HG03575 (cell line): ENCODE measurements at regions not wholly inside any gene's neighbourhood (a gene's known extent, or its start where the extent isn't known, plus 50 kb on each side); places are given as distances from the start of the nearest gene placed in this dataset.

ENCODE experiments used
- ATAC-seq: cut with Tn5 transposase; IDR thresholded peaks from one replicate; pipeline ENCODE4 v1.9.1; 2021; ENCODE audit not compliant: unreplicated experiment, insufficient number of reproducible peaks, low FRiP score; ENCODE audit errors: extremely low read depth

DNA sequence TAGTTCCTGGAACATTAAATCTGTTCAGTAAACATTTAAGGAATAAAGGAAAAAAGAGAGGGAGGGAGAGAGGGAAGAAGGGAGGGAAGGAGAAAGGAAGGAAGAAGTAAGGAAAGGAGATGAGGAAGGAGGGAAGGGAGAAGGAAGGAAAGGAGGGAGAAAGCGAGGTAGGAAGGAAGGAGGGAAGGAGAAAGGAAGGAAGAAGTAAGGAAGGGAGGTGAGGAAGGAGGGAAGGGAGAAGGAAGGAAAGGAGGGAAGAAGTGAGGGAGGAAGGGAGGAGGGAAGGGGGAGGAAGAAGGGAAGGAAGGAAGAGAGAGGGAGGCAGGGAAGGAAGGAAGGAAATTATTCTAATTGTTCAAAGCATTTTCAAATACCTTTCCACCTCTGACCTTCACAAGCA lies 77.2 kb upstream of the JUN start:
- no peak for ATAC-seq

DNA sequence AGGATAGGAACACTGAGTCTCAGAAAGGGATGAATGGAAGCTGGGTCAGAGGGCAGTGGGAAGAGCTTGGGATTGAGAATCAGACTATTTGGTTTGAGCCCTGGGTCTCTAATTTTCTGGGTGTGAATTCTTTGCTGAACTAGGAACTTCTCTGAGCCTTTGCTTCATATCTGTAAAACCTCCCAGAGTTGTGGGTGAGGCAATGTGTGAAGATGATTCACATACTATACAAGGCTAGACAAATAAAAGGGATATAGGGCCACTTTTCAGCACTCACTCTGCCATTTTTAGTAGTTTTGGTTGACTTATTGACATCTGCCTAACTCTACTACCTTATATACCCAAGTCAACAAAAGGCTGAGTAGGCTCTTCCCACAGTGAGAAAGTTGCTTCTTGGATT lies 77.7 kb upstream of the JUN start:
- no peak for ATAC-seq

DNA sequence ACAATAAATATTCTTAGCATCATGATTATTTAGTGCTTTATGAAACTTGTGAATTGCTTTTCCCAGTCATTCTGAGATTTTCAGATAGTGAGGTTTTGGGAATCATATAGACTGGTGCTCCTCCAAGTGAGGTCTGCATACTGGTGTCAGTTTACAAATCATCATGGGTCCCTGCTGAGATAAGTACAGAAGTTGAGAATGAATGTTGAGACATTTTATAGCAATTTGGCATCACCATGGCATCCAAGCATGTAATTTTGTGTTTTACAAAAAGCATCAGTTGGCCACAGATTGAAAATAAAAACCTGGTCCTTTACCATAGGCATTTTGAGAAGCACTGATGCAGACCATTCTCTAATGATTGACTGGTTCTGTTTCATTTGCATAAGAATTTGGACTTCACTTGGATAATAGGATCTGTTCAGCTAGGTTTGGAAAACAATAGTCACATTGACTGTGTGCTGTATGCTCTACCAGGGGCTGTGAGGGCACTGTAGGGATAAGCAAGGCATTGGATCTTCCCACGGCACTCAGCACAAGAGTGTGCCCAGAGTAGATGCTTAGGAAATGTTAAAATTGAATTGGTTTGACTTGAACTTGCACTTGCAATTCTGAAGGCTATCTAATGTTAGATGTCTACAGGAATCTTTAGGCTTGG lies 79.0 kb upstream of the JUN start:
- no peak for ATAC-seq

DNA sequence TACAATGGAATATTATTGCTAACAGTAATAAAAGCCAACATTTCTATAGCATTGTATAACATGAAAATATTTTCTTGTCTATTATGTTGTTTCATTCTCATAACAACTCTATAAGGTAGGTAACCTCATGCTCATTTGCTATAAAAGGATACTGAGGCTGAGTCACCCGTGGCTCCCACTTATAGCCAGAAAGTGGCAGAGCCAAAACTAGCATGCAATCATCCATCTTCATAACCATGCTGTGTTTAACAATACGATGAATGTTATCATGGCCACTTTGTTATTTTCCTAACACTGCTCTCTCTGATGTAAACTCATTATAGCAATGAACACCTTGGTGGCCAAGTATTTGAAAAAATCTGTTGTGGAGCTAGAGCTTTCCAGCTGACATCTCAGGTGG lies 80.8 kb upstream of the JUN start:
- ATAC-seq = no peak

DNA sequence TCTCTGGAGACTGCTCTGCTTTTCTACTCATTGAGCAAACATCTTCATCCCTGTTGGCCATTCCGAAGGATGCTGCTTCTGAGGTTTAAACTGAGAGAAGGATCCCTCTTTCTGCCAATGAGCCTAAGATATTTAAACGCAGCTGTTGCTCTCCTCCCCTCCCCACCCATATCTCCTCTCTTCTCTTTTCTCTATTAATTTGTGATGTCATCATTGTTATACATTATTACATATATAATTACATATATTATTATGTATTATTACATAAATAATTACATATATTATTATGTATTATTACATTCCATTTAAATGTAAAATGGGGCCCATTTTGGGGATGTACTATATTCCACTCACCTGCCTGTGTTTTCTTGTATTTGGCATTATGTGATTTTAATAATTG lies 82.7 kb upstream of the JUN start:
- ATAC-seq = no peak

DNA sequence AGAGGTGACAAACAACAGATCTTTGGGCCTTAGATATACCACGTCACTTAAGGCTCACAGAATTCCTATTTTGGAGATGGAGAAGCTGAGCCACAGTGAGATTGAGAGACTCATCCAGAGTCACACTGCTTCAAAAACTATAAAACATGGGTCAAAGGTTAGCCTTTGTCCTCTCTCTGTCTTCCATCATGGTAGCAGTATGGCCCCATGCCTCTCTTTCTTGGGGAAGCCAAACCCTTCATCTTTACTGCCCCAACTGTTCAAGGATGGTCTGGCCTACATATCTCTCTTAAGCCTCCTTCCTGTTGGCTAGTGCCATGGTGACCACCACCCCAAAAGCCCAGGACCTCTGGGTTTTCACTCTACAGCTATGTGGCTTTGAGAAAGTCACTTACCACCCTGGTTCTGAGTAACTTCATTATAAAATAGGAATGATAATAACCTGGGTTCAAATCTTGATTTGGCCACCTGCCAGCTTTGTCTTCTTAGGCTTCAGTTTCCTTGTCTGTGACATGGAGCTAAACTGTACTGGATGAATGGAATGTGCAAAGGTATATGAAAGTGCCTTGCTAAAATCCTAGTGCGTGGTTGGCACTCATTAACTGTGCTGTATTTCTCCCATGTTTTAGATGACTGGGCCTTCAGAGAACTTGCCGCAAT lies 85.9 kb upstream of the JUN start:
- no peak for ATAC-seq

DNA sequence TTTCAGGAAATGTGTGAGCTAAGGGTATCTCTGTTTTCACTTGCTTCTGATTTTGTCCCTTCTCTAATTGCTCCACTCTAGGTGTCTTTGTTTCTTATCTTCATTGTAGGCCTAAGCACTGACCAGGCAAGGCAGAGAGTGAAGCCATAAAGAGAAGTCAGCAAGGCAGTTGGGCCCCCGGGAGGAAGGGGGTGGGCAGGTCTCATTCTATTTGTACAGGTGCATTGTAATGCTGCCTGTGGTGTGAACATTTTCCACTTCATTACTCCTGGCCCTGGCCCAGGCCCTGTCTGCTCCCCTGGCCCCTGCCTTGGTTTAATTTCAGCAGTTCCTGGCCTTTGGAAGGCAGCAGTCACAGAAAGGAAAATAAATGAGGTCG lies 86.4 kb upstream of the JUN start:
- no peak for ATAC-seq

DNA sequence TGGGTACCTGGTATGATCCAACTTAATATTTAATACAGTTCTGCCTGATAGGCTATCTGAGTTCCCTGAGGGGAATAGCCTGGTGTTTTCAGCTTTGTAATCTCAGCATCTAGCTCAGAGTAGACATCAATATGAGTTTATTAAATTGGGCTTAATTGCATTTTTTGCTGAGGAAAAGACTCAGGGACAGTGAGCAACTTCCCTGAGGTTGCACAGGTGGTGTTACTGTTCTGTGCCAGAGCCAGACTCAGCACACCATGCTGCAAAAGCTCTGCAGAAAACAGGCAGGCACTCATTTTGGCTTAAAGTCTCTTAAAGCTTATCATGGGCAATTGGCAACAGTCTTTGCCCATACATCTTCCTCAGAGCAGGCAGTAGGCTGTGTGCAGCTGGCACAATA lies 90.5 kb upstream of the JUN start:
- ATAC-seq = no peak

DNA sequence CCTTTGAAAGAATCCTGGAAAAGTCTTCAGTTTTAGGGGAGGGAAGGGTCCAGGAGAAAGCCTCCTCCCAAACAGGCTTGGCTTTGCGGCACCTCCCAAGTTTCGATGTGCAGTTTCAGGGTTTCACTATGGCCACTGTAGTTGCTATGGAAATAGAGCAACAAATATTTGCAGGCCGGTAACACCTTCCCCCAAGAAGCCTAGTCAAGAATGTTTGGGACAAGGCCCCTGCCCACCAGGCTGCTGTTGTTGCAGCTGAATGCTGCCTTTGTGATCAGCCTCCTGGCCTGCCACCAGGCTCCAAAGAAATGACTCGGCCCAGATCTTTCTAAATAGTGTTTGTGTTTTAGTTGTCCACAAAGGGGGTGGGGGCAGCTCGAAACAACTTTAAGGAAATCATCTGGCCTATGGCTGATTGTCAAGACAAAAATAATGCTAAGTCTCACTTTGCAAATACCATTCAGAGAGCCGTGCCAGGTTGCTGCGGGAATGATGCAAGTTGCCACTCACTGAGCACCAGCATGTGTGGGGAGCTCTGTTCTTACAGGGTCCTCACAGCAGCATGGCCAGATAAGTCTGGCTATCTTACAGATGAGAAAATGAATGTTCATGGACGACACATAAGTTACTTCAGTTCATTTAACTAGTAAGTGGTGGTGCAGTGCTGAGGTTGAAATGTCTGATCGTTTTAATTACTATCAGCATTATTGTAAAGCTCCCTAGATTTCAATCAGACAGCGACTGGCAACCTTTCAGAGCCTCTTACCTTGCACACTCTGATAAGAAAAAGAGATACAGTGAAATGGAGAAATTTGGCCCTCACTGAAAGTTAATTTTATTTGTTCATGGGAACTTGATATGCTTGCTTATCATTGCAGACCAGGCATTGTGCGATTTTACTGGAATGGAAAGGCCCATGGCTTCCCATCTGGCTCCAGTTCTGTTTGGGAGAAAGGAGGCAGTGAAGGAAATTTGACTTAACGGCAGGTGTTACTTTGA lies 91.2 kb upstream of the JUN start:
- ATAC-seq = no peak

DNA sequence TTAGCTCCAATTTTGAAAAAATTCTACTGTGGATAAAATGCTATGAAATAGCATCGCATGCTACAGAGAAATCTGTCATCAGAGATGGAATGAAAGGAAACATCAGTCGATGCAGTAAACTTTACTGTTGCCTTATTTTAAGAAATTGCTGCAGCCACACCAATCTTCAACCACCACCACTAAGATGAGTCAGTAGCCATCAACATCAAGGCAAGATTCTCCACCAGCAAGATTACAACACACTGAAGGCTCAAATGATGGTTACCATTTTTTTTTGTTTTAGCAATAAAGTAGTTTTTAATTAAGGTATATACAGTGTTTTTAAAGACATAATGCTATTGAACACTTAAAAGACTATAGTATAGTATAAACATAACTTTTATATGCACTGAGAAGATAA lies 95.6 kb upstream of the JUN start:
- no peak for ATAC-seq

DNA sequence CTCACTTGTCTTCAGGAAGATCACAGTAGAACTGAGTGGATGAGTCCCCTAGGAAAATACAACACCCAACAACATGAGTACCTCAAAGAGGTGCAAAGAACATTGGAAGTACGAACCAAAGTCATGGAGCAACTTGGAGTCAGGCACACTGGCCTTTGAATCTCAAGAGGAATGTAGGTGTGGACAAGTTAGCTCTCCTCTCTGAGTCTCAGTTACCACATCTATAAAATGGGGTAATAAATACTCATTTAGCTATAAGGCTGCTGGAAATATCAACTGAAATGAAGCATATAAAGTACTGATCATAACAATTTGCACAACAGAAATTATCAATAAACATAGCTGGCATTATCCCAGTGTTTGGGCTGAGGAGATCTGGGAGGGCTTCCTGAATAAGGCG lies 96.7 kb upstream of the JUN start:
- no peak for ATAC-seq

DNA sequence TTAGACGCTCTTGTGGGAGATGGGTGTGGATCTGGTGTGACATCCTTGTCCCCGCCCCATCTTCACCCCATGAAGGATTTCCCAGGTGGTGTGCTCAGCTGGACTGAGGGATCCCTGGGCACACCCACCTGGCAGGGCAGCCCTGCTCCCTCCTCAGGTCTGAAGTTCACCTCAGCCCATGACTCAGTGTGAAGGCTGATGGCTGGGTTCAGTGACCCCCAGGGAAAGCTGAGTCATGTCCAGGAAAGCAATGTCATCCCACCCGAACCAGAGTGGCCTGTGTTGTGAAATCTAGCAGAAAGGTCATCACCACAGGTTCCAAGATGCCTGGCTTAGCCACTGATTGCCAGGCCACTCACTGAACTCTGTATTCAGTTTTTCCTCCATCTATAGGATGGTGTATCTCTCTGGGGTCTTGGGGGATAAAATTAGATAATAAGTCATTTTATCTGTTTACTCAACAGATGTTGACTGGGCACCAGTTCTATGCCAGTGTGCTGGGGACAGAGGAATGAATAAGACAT lies 97.7 kb upstream of the JUN start:
- no peak for ATAC-seq

DNA sequence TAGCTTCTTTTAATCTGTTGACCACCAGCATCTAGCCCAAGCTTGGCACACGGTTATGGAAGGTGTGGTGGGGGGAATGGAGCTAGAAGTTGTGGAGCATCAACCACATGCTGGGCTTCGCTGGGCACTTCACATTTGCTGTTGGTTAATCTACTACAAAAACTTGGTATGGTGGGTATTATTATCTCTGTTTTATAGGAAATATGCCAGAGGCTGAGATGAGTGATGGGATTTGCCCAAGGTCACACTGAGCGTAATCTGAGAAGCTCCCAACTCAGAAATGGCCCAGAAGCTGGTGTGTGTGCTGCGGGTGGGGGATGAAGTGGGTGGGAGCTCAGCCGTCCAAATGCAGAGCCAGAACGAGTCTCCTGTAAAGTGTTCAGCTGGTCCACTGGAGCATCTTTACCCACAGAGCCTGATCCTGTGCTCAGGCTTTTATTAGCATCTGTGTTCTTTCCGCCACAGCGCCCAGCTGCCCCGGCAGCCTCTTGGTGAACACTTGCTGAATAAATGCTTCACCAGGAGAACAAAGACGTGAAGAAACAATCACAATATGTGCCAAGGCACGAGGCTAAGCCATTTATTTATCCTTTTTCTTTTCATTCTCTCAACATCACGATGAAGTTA lies 98.6 kb upstream of the JUN start:
- no peak for ATAC-seq

DNA sequence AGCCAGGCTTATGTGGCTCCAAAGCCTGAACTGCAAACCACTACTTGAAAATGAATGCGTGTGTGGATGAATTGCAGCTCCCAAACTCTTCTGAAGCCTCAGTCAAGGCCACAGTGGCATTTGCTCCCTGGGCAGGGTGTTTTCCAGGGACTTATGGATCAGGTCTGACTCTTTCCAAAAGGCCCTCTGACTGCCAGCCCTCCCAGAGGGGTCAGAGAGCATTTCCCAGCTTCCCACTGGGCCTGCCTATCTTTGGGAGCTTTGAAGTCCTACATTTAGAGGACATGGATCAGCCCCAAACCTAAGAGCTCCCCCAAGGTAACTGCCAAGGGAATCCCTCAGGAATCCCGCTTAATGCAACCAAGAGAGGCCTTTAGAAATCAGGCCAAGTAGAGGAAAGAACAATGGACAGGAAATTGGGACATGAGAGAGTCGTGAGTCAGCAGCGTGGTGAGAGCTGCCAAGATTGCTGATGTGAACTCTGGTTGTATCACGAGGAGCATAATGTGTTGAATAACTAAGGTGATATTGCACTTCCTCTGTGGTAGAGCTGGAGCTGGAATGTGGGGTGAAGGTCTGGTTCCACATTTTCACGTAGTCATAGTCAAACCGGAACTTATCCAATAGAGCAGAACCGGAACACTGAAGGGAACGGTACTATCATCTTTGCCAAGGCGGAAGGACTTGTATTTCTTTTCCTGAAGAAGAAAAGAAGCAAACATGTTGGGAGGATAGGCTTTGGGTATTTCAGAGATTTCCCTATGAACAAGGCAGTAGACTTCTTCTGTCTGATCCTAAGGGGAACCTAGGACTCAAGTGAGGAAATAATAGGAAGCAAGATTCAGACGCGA lies 99.4 kb upstream of the JUN start:
- no peak for ATAC-seq

DNA sequence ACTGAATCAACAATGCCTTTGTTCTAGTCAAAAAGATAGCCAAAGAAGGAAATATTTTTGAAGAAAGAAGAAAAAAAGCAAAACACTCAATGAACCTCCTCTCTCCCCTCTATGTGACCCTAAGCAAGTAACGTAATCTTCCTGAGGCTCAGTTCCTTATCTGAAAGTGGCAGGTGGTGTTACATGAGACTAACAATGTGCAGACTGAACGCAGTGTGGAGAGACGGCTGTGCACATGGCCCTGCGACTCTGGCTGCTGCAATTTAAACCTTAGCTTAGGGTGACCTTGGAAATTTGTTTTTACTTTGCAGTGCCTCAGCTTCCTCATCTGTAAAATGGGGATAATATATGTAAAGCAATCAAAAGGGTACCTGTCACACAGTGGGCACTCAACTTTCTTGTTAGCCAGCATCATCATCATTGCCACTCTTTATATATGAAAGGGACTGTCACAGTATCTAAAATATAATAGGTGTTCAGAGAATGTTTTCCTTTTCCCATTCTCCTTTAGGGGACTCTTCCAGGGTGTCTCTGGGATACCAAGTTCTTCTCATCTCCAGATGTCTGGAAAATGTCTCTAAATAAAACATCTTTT lies 100.1 kb upstream of the JUN start:
- ATAC-seq = peak; percentile 50

DNA sequence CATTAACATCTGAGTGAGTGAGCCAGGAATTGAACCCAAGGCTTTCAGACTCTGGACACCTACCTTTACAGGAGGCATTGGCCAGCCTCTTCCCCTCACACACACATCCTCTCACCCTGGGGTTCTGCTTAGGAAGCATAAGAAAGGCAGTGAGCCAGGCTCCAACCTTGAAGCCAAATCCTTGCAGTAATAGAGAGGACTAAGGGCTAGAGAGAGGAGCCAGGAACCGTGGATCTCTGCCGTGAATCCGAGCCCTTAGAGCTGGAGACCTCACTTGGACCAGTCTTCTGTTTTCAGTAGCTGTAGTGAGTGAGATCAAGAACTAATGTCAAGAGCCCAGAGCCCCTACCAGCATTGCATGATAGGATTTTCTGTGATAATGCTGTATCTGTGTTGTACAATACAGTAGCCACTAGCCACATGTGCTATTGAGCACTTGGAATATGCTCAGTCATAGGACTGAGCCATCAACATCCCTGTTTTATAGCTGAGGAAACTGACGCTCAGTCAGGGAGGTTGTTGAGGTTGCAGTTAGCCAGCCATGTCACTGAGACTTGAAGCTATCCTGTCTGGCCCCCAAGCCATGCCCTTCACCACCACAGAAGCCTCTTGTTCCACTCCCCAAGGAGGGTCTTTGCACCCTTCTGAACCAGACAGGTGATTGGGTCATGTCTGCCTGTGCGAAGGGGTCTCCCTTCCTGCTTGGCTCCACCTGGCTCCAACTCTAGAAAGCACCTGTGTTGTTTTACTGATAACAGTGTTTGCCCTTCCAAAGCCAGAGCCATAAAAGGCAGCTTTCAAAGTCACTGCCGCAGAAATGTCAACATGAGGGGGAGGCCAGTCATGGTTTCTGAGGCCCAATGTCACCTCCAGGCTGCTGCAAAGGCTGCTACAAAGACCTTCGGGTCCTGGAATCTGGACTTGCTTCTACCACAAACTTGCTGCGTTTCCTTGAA lies 101.1 kb upstream of the JUN start:
- no peak for ATAC-seq

DNA sequence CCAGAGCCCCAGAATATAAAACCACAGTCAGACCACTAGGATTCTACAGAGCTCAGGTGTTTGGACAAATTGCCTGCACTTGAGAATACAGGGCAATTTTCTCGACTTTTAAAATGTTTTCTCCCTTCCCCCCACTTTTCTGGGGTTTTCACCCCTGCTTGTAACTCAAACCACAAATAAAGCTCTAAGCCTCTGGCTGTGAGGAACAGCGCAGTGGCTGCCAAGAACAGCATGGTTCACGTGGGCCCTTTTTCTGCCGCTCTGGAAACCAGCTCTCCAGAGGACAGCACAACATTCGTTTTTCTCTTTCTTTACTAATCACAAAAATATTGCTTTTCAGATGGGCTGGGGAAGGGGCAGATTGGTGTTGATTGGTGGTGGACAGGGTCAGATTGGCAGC lies 102.2 kb upstream of the JUN start:
- ATAC-seq = no peak
